Retinal pigment epithelial cell (primary cell): ENCODE measurements at regions not wholly inside any gene's neighbourhood (a gene's known extent, or its start where the extent isn't known, plus 50 kb on each side); places are given as distances from the start of the nearest gene placed in this dataset.

Experiments
- DNase-seq: peaks from one replicate; pipeline ENCODE4 v3.0.0-alpha.2; 2010; ENCODE audit warnings: low read depth
- H3K4me3 ChIP-seq: 2 replicates; pipeline ENCODE4 v1.5.1; 2011; ENCODE audit warnings: mild to moderate bottlenecking, low read length, control low read depth, moderate library complexity
- CTCF ChIP-seq: conservative IDR thresholded peaks from 2 replicates; pipeline ENCODE4 v1.5.1; 2011; ENCODE audit warnings: low read depth, low read length, control low read depth, inconsistent platforms

DNA sequence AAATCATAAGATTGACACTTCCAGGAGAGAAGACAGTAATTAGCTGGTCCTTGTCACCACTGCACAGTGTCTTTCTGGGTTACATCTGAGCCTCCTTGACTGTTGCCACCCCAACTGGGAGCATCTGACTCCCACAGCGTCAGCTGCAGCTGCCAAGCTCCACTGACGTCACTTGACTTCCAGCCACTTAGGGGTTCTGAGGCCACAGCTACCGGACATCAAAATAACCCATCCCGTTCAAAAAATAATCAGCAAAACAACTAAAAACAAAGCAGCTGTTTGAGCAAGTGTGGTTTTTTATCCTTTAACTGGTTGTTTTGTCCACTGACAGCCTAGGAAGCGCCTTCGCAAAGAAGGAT lies 206.5 kb upstream of the AGAP1 start:
- DNase-seq = no peak
- no peak overlapping the region for H3K4me3 ChIP-seq
- TF ChIP-seq CTCF = no peak

GRCh38 chr2:235291461-235291860 lies 202.4 kb upstream of the AGAP1 start:
- H3K4me3 ChIP-seq = no peak overlapping the region
- no peak for TF ChIP-seq CTCF
- no peak for DNase-seq

- peak; percentile 23 for TF ChIP-seq CTCF
- no peak for DNase-seq
- H3K4me3 ChIP-seq = no peak overlapping the region
Observed at GRCh38 chr2:235293061-235293460, 200.8 kb upstream of the AGAP1 start.

DNA sequence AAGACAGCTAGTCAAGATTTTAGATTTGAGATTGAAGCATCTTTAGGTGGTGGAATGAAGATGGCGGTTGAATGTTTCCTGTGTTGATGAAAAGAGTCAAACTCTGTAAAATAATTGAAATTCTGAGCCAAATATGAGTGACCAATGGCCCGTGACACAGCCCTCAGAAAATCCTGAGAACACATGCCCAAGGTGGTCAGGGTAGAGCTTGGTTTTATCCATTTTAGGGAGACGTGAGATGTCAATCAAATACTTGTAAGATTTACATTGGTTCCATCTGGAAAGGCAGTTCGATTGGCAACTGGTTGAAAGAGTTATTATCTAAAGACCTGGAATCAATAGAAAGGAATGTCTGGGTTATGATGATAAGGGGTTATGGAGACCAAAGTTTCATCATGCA lies 198.0 kb upstream of the AGAP1 start:
- DNase-seq = no peak
- TF ChIP-seq CTCF = no peak
- no peak overlapping the region for H3K4me3 ChIP-seq

GRCh38 chr2:235300368-235301201 lies 193.3 kb upstream of the AGAP1 start:
- DNase-seq = peak; percentile 70
- H3K4me3 ChIP-seq = no peak overlapping the region
- no peak for TF ChIP-seq CTCF

- no peak for DNase-seq
- H3K4me3 ChIP-seq = no peak overlapping the region
- TF ChIP-seq CTCF = no peak
Observed at GRCh38 chr2:235301202-235302076, 192.4 kb upstream of the AGAP1 start.
